ENCODE measurements at regions not wholly inside any gene's neighbourhood (a gene's known extent, or its start where the extent isn't known, plus 50 kb on each side); places are given as distances from the start of the nearest gene placed in this dataset.

GRCh38 chr1:98398649-98399048, 262.9 kb upstream of the SNX7 start (continued):
- TF ChIP-seq SREBF2 (IDR thresholded peaks at IDR 0.05; ENCODE audit: low read length) (no peak), SMAD1 (IDR thresholded peaks at IDR 0.05; ENCODE audit: low read depth, partially characterized antibody) (no peak)

DNA sequence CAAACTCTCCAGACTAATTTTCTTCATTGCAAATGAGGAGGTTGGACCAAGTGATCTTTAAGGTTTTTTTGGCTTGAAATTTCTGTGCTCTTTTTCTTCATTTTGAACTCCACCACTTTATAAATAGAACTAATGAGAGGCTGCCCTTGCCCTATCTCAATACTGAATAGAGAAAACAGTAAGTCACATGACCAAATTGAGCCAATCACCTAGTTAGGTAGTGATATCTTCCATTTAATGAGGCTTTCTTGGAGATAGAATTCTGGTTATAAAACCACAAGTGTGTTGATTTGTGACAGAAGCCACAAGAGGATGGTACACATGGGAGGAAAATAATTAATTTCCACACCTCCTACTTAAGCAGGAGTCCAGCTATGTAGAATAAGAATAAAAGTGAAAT, 263.4 kb upstream of the SNX7 start:
- Histone ChIP-seq H2AFZ (ENCODE audit: control insufficient read depth, low read depth, low read length) (no peak overlapping the region), H3K27ac (ENCODE audit: control insufficient read depth, insufficient read depth) (no peak overlapping the region), H4K20me1 (ENCODE audit: control insufficient read depth, insufficient read depth) (no peaks in the 10 kb centered on the region), H3K9me3 (replicated peaks; ENCODE audit: control insufficient read depth, insufficient read depth, low read length) (no peaks in the 10 kb centered on the region), H3K27me3 (replicated peaks in 1 of 2; ENCODE audit: control insufficient read depth in 2 of 2, insufficient read depth in 2 of 2, low read length in 1 of 2) (no peaks in the 10 kb centered on the region), H3K79me2 (ENCODE audit: control insufficient read depth, insufficient read depth, low read length) (no peaks in the 10 kb centered on the region), H3K4me2 (ENCODE audit: control insufficient read depth, insufficient read depth) (no peak overlapping the region), H3K4me1 (ENCODE audit: control insufficient read depth, insufficient read depth, low read length) (no peaks in the 10 kb centered on the region), H3K9ac (ENCODE audit: control insufficient read depth, insufficient read depth, low read length) (no peak overlapping the region), H3K4me3 (no peak overlapping the region), H3K36me3 (ENCODE audit: control insufficient read depth in 2 of 2, insufficient read depth in 2 of 2, low read length in 1 of 2) (no peaks in the 10 kb centered on the region)
- BruUV-seq (replicated peaks), result no TSS peak
- in situ Hi-C loops (cut with MboI) (no loop called here), intact Hi-C loops (cut with micrococcal nuclease; ENCODE audit: unreplicated experiment) (no loop called here)
- no peak for FAIRE-seq
- ChIA-PET RAD21 (ENCODE audit: unreplicated experiment) (no interaction called here), CTCF (no interaction called here), SMC1A (ENCODE audit: uncharacterized antibody, unreplicated experiment) (no interaction called here), POLR2A (no interaction called here)
- no peak for ATAC-seq
- TF ChIP-seq CBX5 (IDR thresholded peaks at IDR 0.05; ENCODE audit: low read depth) (no peak), ZBTB11 (CRISPR knock-in tag; IDR thresholded peaks at IDR 0.05) (no peak), CHD1 (IDR thresholded peaks at IDR 0.05; ENCODE audit: low read depth, low read length) (no peak), FOS (IDR thresholded peaks at IDR 0.05; ENCODE audit: borderline replicate concordance, extremely low read depth, insufficient read length) (no peak), REST (IDR thresholded peaks at IDR 0.05; ENCODE audit: low read depth, low read length) (no peak), TBL1XR1 (IDR thresholded peaks at IDR 0.05; ENCODE audit: low read depth, low read length) (no peak), NFYB (IDR thresholded peaks at IDR 0.05; ENCODE audit: insufficient read depth, low read depth, low read length) (peak; percentile 46; the same call in 1 of the 2 replicates), ZNF274 (IDR thresholded peaks at IDR 0.05; ENCODE audit: insufficient read depth, insufficient read length) (no peak)
- no peak for DNase-seq (ENCODE audit: low read depth, low spot score)

All from GM12878 (cell line).